GM21423 (cell line): ENCODE measurements at regions not wholly inside any gene's neighbourhood (a gene's known extent, or its start where the extent isn't known, plus 50 kb on each side); places are given as distances from the start of the nearest gene placed in this dataset.

Experiments
- ATAC-seq: cut with Tn5 transposase; IDR thresholded peaks from one replicate; pipeline ENCODE4 v1.9.1; 2021; ENCODE audit warnings: mild to moderate bottlenecking, moderate library complexity; ENCODE audit not compliant: unreplicated experiment

DNA sequence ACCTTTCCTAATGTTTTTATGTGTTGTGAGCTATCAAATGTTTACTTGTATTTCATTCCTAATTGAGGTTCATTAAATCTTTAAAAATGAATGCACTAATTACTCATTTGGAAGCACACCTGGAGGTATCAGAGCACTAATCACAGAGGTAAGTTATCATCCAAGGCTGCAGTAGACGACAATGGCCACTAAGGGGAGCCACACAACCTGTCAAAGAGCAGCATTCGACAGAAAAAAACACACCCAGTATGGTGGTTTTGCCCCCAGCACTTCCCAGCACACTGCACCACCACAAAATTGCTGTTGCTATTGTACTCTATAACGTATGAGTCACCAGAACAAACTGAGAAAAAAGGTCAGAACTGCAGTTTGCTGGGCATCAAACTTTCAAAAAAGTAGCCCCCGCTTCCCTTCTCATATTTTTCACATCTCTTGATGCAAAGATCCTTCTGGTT lies 205.9 kb upstream of the IGF1R start:
- ATAC-seq, result peak; percentile 80

GRCh38 chr15:98442901-98443300 lies 205.4 kb upstream of the IGF1R start:
- ATAC-seq, result no peak

DNA sequence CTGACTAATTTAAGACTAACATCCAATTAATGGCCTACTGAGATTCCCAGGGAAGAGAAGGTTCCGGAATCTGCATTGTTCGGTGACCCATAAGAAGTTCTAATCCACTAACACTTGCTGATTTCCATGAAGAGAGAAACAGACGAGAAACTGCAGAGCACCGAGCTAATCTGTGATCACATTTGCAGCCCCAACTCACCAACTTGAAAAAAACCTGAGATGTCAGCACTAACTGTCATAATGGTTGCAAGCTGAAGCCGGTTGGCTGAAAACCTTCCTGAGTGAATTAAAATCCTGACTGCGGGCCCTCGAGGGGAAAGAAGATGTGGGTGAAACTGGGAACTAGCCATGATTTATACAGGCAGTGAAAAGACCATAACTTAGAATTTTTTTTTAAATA lies 204.8 kb upstream of the IGF1R start:
- ATAC-seq, result no peak

DNA sequence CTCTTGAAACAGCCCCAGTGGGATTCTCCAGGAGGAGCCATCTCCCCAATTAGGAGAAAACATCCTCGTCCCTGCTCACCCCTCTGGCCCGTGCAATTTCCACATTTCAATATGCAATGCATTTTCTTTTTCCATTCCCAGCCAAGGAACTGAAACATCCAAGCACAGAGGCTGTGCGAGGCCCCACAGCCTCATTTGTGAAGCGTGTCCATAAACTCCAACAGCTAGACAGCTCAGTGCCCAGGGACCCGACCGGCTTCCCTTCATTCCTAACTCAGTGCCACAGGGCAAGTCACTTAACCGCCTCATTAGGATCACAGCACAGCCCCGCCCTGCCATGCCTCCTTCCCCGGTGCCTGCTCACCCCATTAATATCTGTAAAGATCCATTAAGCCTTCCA lies 204.2 kb upstream of the IGF1R start:
- ATAC-seq, result no peak

DNA sequence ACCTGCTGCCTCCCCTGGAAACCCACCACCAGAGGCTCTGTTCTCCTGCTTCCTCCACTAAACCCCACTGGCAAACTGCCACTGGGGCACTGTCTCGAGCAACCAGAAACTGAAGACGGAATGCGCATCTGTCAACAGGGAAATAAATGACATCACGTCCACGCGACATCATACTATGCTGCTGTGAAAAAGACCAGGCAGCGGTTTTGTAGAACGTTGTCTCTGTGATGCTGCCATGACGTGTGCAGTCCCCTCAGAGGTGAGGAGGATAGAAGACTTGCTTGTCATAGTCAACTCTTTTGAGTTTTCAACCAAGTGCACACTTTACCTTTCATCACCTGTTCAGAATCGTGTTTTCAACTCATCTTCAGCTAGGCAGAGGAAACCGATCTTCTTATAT lies 203.0 kb upstream of the IGF1R start:
- ATAC-seq, result no peak

- no peak for ATAC-seq
These were observed 202.3 kb upstream of the IGF1R start for GRCh38 chr15:98446083-98446482.

DNA sequence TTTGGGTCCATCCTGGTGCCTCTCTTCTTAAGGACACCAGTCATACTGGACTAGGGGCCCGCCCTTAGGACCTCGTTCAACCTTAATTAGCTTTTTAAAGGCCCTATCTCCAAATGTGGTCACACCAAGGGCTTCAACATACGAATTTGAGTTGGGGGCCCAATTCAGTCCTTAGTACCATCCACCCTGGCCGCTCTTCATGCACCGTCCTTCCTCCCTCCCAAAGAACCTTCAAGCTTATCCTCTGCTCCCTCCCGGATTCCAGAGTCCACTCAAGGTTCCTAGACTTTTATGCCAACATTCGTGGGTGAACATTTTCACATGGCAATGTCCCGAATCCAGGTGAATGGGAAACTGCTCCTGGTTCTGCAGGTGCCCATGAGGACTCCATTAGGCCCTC lies 201.3 kb upstream of the IGF1R start:
- ATAC-seq, result no peak

GRCh38 chr15:98451236-98451635 lies 197.1 kb upstream of the IGF1R start:
- ATAC-seq, result no peak

DNA sequence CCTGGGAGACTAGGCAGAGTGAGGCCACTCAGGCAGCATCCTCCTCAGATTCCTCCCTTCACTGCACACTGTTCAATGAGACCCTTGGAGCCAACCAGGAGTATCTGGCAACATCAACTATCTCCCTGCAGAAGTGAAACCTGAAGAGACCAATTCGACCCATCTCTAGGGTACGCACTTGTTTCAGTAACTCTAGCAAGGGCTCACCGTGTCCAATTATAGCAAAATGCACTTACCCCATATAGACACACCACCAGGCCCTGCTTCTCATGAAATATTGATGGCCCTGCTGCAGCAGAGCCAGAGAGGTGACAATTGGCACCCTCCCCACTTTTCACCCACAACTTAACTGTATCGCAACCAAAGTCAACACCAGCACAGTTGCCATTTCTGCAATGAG lies 196.1 kb upstream of the IGF1R start:
- no peak for ATAC-seq

DNA sequence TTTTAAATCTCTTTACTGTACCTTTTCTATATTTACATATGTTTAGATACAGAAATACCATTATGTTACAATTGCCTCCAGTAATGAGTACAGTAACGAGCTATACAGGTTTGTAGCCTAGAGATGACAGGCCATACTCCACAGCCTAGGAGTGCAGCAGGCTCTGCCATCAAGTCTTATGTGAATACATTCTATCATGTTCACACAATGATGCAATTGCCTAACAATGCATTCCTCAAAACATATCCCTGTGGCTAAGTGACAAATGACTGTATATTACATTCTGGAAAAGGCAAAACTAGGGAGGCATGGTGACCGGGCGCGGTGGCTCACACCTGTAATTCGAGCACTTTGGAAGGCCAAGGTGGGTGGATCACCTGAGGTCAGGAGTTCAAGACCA lies 192.4 kb upstream of the IGF1R start:
- no peak for ATAC-seq

DNA sequence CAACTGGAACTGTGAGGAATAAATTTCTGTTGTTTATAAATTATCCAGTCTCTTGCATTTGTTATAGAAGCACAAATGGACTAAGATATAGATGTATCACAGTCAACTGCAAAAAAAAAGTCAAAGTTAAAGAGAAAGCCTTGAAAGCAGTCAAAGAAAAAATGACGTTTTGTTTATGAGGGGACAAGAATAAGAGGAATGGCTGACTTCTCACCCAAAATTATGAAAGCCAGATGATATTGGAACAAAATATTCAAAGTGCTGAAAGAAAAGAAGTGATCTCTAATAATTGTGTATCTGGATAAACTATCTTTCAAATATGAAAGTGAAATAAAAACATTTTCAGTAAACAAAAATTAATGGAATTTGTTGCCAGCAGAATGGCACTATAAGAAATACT lies 171.8 kb upstream of the IGF1R start:
- no peak for ATAC-seq

DNA sequence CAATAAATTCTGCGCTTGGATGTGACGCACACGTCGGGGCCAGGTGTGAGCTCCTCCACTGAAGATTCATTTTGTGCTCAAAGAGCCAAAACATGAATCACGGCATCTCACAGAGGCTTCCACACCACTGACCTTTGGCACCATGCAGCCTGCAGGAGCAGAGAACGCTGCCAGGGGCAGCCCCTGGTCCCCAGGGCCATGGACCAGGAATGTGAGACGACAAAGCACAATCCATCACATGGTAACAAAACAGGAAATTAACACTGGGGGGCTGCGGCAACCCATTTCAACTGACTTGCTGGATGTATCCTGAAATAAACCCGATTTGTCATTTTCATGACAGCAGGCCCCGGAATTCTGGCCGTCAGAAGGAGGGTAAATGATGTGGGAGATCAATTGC lies 167.5 kb upstream of the IGF1R start:
- no peak for ATAC-seq

DNA sequence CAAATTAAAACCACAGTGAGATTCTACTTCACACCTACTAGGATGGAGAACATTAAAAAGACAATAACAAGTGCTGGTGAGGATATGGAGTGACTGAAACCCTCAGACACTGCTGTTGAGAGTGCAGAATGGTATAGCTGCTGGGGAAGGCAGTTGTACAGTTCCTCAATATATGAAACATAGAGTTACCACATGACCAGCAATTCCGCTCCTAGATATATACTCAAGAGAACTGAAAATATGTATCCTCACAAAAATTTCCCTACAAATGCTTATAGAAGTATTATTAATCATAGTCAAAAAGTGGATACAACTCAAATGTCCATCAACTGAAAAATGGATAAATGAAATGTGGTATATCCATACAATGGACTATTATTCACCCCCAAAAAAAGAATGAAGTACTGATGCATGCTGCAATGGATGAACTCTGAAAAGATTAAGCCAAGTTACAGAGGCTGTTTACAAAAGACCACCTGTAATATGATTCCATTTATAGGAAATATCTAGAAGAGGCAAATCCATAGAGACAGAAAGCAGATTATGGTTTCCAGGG lies 164.7 kb upstream of the IGF1R start:
- no peak for ATAC-seq

- ATAC-seq, result no peak
These were observed 163.4 kb upstream of the IGF1R start for GRCh38 chr15:98484914-98485313.

GRCh38 chr15:98485451-98485850 lies 162.9 kb upstream of the IGF1R start:
- no peak for ATAC-seq

GRCh38 chr15:98493966-98494511 lies 154.3 kb upstream of the IGF1R start:
- no peak for ATAC-seq

- ATAC-seq, result no peak
These were observed 147.1 kb upstream of the IGF1R start for GRCh38 chr15:98501192-98501591.

DNA sequence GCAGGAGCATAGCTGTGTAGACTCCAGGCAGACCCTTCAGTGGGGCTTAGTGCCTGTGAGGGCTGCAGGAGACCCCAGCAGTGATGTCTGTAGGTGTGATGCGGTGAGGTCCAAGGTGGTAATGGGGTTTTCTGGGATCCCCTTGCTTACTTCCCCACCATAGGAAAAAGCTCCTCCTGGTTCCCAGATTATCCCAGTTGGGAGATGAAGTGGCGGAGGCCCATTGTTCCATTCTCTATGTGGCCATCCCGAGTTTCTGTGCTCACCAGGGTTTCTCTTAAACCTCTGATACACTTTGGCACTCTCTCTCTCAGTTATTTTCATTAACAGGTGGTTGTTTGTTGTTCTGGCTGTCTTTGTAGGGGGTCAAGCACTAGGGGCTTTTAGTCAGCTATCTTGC lies 146.7 kb upstream of the IGF1R start:
- no peak for ATAC-seq

- no peak for ATAC-seq
These were observed 144.4 kb upstream of the IGF1R start for GRCh38 chr15:98503970-98504369.

GRCh38 chr15:98504998-98505397 lies 143.3 kb upstream of the IGF1R start:
- ATAC-seq, result no peak

- ATAC-seq, result no peak
These were observed 142.7 kb upstream of the IGF1R start for GRCh38 chr15:98505611-98506031.

GRCh38 chr15:98506172-98506571 lies 142.2 kb upstream of the IGF1R start:
- no peak for ATAC-seq

DNA sequence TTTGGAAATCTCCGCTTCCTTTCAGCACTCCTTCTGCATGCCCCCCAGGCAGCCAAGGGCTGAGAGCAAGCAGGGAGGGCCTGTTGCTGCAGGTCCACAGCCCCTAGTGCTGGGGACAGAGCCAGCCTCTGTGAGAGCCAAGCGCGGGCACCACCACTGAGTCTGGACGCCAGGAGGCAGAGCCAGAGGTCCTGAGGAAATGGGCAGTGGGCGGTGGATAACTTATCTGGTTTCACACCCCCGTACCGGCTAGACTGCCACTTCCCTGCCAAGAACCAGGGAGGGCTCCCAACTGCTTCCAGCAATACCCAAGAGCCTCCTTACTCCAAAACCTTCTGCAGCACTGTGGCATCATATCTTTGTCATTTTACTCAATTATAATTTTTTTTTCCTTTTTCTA lies 141.6 kb upstream of the IGF1R start:
- ATAC-seq, result no peak
